Activated CD4-positive, alpha-beta memory T cell treated with anti-CD3 and anti-CD28 coated beads, Interleukin-2, amount 10 ng/mL, durations not matched to agents 7 days and 5 days (primary cell): ENCODE measurements at regions not wholly inside any gene's neighbourhood (a gene's known extent, or its start where the extent isn't known, plus 50 kb on each side); places are given as distances from the start of the nearest gene placed in this dataset.

ENCODE experiments used
- CTCF ChIA-PET: fragments of 350-600 bp; sonication (Branson Sonifier 250); formaldehyde crosslinking; loops from one replicate; lab custom pipeline; 2021; ENCODE audit warnings: antibody characterized with exemption, inconsistent platforms; lab: Charles Lee
- POLR2A ChIA-PET: fragments of 350-600 bp; sonication (Branson Sonifier 250); formaldehyde crosslinking; loops from one replicate; lab custom pipeline; 2021; ENCODE audit warnings: antibody characterized with exemption; lab: Charles Lee
- DNase-seq: peaks from one replicate; pipeline ENCODE4 v3.0.0-alpha.2; 2020
- H3K27ac Mint-ChIP-seq: one replicate; pipeline ENCODE4 v1.8.0; 2021; ENCODE audit warnings: mild to moderate bottlenecking, mixed read lengths
- H3K27me3 Mint-ChIP-seq: one replicate; pipeline ENCODE4 v1.8.0; 2021; ENCODE audit warnings: mixed read lengths
- H3K36me3 Mint-ChIP-seq: one replicate; pipeline ENCODE4 v1.8.0; 2021; ENCODE audit warnings: low read depth, mixed read lengths
- H3K4me1 Mint-ChIP-seq: one replicate; pipeline ENCODE4 v1.8.0; 2021; ENCODE audit warnings: mixed read lengths
- H3K4me3 Mint-ChIP-seq: one replicate; pipeline ENCODE4 v1.8.0; 2021; ENCODE audit warnings: mild to moderate bottlenecking, mixed read lengths
- H3K9me3 Mint-ChIP-seq: one replicate; pipeline ENCODE4 v1.8.0; 2021; ENCODE audit warnings: mixed read lengths

DNA sequence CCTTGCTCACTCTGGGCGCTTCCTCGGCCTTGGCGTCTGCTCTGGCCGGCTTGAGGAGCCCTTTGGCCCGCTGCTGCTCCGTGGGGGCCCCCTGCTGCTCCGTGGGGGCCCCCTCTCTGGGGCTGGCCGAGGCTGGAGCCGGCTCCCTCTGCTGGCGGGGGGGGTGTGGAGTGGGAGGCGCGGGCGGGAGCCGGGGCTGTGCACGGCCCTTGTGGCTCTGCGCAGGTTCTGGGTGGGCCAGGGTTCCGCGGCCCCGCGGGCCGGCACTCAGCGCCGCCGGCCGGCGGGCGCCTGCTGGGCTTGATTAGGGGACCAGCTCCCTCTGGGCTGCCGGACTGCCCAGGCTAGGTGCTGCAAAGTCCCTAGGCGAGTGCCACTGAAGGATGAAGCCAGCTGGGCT is 436.2 kb downstream of the SLITRK6 start:
- Mint-ChIP-seq H3K9me3 (peaks cover 8% of the 10 kb centered on the region), H3K36me3 (no peaks in the 10 kb centered on the region), H3K4me3 (no peak overlapping the region), H3K27me3 (no peaks in the 10 kb centered on the region), H3K4me1 (no peaks in the 10 kb centered on the region), H3K27ac (no peak overlapping the region)
- CTCF ChIA-PET: no interaction called here
- no peak for DNase-seq
- POLR2A ChIA-PET: no interaction called here

DNA sequence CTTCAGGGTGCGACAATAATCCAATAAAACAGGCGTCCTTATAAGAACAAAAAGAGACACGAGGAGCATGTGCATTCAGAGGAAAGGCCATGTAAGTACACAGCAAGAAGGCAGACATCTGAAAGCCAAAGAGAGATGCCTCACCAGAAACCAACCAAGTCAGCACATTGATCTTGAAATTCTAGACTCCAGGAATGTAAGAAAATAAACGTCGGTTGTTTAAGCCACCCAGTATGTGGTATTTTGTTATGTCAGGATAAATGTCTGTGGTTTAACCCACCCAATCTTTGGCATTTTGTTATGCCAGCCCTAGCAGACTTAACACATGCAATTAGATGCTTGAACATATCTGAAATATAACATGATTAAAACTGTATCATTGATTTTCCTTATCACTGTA is 452.0 kb downstream of the SLITRK6 start:
- Mint-ChIP-seq H3K27ac (no peak overlapping the region), H3K9me3 (peaks cover 10% of the 10 kb centered on the region), H3K4me1 (no peaks in the 10 kb centered on the region), H3K4me3 (no peak overlapping the region), H3K36me3 (no peaks in the 10 kb centered on the region), H3K27me3 (no peaks in the 10 kb centered on the region)
- POLR2A ChIA-PET: no interaction called here
- DNase-seq: no peak
- CTCF ChIA-PET: no interaction called here

DNA sequence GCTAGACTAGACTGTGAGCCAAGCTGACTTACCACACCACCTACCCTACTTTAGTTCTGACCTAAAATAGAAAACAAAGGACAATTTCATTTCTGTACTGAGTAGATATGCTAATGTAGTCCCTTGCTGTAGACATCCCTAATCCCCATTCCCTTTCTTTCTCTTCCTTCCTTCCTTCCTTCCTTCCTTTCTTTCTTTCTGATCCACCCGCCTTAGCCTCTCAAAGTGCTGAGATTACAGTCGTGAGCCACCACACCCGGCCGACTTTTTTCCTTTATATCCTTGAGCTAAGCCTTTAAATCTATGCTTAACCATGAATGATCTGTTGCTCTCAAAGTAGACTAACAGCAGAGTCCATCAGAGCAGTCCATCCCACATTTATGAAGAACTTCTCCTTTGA is 465.0 kb downstream of the SLITRK6 start:
- CTCF ChIA-PET: no interaction called here
- no peaks in the 10 kb centered on the region for H3K27me3 Mint-ChIP-seq
- H3K27ac Mint-ChIP-seq: no peak overlapping the region
- no peaks in the 10 kb centered on the region for H3K36me3 Mint-ChIP-seq
- POLR2A ChIA-PET: no interaction called here
- no peaks in the 10 kb centered on the region for H3K4me1 Mint-ChIP-seq
- H3K4me3 Mint-ChIP-seq: no peak overlapping the region
- H3K9me3 Mint-ChIP-seq: peaks cover 1% of the 10 kb centered on the region
- DNase-seq: no peak

DNA sequence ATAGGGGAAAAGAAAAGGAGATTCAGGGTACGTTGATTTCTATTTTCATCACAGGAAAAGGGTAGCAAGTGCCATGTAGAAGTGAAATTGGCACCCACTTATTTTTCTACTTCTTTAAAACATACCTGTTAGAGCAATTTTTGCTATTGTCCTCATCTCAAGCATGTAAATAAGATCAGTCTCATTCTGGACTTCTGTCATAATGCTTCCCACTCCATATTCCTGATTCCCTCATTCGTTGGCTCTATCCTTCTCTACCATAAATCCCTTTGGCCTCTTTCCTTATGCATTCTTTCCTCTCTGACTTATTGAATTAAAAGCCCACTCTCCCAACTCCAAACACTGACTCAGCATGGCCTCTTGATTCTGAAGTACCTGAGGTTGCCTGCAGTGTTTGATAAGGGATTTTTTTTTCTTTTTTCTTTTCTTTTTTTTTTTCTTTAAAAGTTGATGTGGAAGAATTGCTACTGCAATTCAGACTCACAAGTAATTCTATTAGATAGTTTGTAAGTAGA is 465.7 kb downstream of the SLITRK6 start:
- Mint-ChIP-seq H3K4me1 (no peaks in the 10 kb centered on the region), H3K36me3 (no peaks in the 10 kb centered on the region), H3K9me3 (no peaks in the 10 kb centered on the region), H3K4me3 (no peak overlapping the region), H3K27me3 (no peaks in the 10 kb centered on the region), H3K27ac (no peak overlapping the region)
- ChIA-PET POLR2A (no interaction called here), CTCF (no interaction called here)
- no peak for DNase-seq

DNA sequence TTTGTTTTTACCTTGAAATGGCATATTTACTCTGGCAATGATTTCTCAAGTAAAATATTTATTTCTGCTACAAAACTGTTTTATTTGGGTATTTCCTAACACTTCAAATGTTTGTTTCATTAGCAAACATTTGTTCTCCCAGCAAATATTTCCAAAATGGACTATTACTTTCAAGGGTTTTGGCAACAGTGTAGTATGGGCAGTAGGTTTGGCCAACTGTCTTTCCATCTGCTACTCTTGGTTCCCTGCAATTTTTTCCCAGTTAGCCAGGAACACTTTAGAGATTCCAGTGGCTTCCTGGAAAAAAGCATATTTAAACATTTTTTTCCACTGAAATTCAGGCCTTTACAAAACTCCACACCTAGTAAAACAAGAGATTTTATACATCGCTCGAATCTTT is 466.6 kb downstream of the SLITRK6 start:
- CTCF ChIA-PET: no interaction called here
- no peak overlapping the region for H3K27ac Mint-ChIP-seq
- no peaks in the 10 kb centered on the region for H3K27me3 Mint-ChIP-seq
- no peak for DNase-seq
- peaks cover under 1% of the 10 kb centered on the region for H3K9me3 Mint-ChIP-seq
- POLR2A ChIA-PET: no interaction called here
- H3K4me3 Mint-ChIP-seq: no peak overlapping the region
- no peaks in the 10 kb centered on the region for H3K4me1 Mint-ChIP-seq
- no peaks in the 10 kb centered on the region for H3K36me3 Mint-ChIP-seq

DNA sequence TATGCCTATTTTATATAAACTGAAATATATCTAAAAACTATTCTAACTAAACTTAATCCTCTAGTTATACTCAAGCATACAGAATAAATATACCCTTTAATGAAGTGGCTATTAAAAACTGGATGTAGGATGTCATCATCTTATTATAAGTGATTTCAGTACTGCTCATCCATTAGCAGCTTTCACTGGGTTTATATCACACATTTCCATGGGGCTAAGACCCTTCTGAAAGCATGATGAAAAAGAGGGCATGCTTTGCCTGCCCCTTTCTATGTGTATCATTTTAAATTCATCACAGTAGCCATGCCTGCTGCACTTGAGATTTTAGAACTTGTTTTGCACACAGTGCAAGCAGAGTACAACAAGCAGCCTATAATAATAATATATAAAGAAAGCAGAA is 477.5 kb downstream of the SLITRK6 start:
- CTCF ChIA-PET: no interaction called here
- H3K27me3 Mint-ChIP-seq: no peaks in the 10 kb centered on the region

DNA sequence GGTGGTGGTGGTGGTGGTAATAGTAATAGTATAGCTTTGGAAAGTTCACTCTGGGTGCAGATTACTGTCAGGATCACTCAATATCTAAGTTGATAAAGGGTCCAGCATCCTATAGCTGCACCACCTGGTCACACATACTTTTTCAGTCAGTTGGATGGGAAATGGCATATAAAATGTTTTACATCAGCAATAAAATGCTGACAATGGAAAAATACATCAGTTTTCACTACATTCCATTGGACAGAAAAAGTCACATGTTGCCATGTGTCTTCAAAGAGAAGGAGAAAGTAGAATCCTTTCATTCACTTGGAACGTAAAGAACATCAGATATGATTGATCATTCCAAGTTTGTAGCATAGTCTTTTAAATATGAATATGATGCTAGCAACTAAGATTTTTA is 481.4 kb downstream of the SLITRK6 start:
- no peaks in the 10 kb centered on the region for H3K36me3 Mint-ChIP-seq
- H3K27me3 Mint-ChIP-seq: no peaks in the 10 kb centered on the region
- H3K27ac Mint-ChIP-seq: no peak overlapping the region
- no peak overlapping the region for H3K4me3 Mint-ChIP-seq
- H3K4me1 Mint-ChIP-seq: no peaks in the 10 kb centered on the region
- POLR2A ChIA-PET: no interaction called here
- no peak for DNase-seq
- CTCF ChIA-PET: no interaction called here
- peaks cover 3% of the 10 kb centered on the region for H3K9me3 Mint-ChIP-seq

More for the DNA sequence above, 477.5 kb downstream of the SLITRK6 start:
- Mint-ChIP-seq H3K4me1 (no peaks in the 10 kb centered on the region), H3K27ac (no peak overlapping the region), H3K4me3 (no peak overlapping the region), H3K9me3 (peaks cover 2% of the 10 kb centered on the region), H3K36me3 (no peaks in the 10 kb centered on the region)
- DNase-seq: no peak
- POLR2A ChIA-PET: no interaction called here

DNA sequence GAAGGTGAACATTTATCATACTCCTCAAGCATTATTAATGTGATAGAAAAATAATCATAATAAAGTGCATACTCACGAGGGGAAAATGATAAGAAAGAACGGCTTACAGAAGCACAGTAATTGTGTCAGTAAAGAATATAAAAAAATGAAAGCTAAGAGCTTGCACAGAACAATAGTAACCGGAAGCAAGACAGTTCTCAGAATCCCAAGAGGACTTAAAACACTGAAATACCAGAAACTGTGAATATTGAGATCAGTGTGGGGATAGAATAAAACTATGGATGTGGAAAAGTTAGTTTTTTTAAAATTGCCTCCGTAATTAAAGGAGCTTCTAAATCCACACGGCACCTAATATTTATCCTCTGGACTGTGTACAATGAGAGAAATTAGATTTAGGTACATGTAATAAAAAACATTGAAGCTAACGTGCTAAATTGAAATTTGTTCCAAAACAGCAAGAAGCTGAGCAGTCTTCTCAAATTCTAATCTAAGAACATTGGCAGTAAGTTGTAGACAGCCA is 482.7 kb downstream of the SLITRK6 start:
- H3K4me3 Mint-ChIP-seq: no peak overlapping the region
- H3K4me1 Mint-ChIP-seq: no peaks in the 10 kb centered on the region
- no peak for DNase-seq
- ChIA-PET POLR2A (no interaction called here), CTCF (no interaction called here)
- H3K36me3 Mint-ChIP-seq: no peaks in the 10 kb centered on the region
- H3K27ac Mint-ChIP-seq: no peak overlapping the region
- H3K9me3 Mint-ChIP-seq: peaks cover 3% of the 10 kb centered on the region
- no peaks in the 10 kb centered on the region for H3K27me3 Mint-ChIP-seq

DNA sequence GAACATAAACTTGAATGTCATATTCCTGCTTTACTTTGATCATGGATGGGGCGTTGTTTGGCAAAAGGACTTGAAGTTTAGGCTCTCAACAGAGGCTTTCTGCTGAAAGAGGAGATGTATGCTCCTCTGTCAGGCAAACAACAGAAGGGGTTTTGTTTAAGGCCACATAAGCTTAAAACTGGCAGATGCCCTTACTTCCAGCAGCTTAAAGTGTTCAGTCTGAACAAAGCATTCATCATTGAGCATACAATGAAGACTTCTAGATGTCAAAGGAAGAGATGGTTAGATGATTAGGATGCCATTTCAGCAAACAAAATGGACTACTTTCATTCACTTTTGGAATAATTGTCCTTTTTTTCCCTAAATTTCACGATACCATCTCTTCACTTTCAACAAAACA is 484.5 kb downstream of the SLITRK6 start:
- POLR2A ChIA-PET: no interaction called here
- peaks cover 3% of the 10 kb centered on the region for H3K9me3 Mint-ChIP-seq
- CTCF ChIA-PET: no interaction called here
- no peaks in the 10 kb centered on the region for H3K27me3 Mint-ChIP-seq
- no peak for DNase-seq
- no peaks in the 10 kb centered on the region for H3K4me1 Mint-ChIP-seq
- H3K4me3 Mint-ChIP-seq: no peak overlapping the region
- no peak overlapping the region for H3K27ac Mint-ChIP-seq
- H3K36me3 Mint-ChIP-seq: no peaks in the 10 kb centered on the region

DNA sequence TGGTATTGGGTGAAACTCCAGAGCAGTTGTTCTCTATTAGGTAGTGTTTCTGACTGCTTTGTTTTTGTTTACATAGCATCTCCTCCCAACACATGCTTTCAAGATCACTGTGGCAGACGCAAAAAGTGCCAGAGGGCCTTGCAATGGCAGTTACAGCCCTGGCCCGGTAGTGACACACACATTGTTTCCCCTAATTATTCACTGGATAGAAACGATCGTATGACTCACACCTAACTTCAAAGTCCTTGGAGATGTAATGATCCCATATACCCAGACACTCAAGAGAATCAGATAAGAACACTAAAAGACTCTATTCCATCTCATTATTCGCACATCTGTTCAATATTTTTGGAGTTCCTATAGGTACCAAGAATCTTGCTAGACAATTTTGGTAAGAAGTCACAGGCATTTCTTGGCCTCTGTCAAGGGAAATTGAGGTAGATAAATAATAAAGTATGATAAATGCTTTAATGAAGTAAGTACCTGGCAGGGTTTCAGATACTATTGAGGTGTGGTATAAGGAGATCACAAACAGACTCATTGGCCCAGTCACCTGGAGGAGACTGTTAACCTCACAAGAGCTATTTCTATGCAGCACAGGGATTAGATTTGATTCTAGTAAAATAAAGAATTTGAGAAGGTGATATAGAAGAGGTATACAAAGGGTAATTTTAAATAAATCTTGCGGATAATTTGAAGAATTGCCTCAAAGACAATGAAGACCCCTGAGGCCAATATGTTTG is 485.3 kb downstream of the SLITRK6 start:
- H3K27me3 Mint-ChIP-seq: no peaks in the 10 kb centered on the region
- no peak overlapping the region for H3K4me3 Mint-ChIP-seq
- peaks cover 3% of the 10 kb centered on the region for H3K9me3 Mint-ChIP-seq
- H3K36me3 Mint-ChIP-seq: no peaks in the 10 kb centered on the region
- no peak overlapping the region for H3K27ac Mint-ChIP-seq
- ChIA-PET CTCF (no interaction called here), POLR2A (no interaction called here)
- no peaks in the 10 kb centered on the region for H3K4me1 Mint-ChIP-seq
- no peak for DNase-seq

DNA sequence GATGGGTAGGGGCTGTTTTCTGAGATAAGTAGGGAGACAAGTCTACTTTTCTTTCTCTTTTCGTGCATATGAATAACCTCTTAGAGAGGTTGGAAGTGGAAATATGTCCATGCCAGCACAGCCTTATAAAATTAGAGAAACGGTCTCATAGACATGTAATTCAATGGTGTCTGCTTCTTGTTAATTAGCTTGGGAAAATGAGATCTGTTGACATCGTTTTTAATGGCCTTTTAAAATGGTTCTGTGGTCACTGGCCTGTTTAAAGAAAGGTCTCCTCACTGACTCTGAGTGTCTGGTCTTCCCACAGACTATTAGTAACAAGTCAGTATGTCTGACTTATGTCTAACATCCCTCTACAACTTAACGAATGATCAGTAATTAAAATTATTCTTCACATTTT is 487.1 kb downstream of the SLITRK6 start:
- Mint-ChIP-seq H3K9me3 (peaks cover 4% of the 10 kb centered on the region), H3K36me3 (no peaks in the 10 kb centered on the region), H3K27me3 (no peaks in the 10 kb centered on the region), H3K4me3 (no peak overlapping the region), H3K4me1 (no peaks in the 10 kb centered on the region), H3K27ac (no peak overlapping the region)
- CTCF ChIA-PET: no interaction called here
- no peak for DNase-seq
- POLR2A ChIA-PET: no interaction called here

DNA sequence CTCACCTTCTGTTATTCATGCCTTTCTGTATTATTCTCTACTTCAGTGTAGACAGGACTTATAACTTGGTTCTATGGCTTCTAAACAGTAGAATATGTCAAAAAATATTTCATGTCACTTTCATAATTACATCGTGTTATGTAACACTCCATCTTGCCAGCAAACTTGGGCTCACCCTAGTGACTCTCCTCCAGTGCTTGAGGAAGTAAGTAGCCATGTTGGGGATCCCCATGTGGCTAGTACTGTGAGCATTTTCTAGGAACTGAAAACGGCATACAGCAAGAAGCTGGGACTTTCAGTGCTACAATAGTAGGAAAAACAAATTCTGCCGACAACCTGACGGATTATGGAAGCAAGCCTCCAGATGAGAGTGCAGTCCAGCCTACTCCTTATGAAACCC is 495.6 kb downstream of the SLITRK6 start:
- Mint-ChIP-seq H3K36me3 (no peaks in the 10 kb centered on the region), H3K9me3 (peaks cover 2% of the 10 kb centered on the region), H3K4me1 (no peaks in the 10 kb centered on the region), H3K4me3 (no peak overlapping the region), H3K27ac (no peak overlapping the region), H3K27me3 (no peaks in the 10 kb centered on the region)
- POLR2A ChIA-PET: no interaction called here
- CTCF ChIA-PET: no interaction called here
- no peak for DNase-seq

DNA sequence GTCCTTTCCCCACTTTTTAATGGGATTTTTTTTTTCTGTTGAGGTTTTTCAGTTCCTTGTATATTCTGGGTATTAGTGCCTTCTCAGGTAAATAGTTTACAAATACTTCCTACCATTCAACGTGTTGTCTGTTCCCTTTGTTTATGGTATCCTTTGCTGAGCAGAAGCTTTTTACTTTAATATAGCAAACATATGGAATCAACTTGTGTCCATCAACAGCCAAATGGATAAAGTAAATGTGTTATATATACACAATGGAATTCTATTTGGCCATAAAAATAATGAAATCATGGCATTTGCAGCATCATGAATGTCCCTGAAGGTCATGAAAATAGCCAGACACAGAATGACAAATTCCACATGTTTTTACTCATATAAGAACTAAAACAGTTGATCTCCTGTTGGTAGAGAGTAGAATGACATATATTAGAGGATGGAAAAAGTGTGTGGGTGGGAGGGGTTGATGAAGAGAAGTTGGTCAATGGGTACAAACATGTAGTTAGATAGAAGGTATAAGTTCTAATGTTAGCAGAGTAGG is 500.8 kb downstream of the SLITRK6 start:
- Mint-ChIP-seq H3K27me3 (no peaks in the 10 kb centered on the region), H3K9me3 (no peaks in the 10 kb centered on the region), H3K27ac (no peak overlapping the region), H3K4me1 (no peaks in the 10 kb centered on the region), H3K4me3 (no peak overlapping the region), H3K36me3 (no peaks in the 10 kb centered on the region)
- DNase-seq: no peak
- CTCF ChIA-PET: no interaction called here
- POLR2A ChIA-PET: no interaction called here

DNA sequence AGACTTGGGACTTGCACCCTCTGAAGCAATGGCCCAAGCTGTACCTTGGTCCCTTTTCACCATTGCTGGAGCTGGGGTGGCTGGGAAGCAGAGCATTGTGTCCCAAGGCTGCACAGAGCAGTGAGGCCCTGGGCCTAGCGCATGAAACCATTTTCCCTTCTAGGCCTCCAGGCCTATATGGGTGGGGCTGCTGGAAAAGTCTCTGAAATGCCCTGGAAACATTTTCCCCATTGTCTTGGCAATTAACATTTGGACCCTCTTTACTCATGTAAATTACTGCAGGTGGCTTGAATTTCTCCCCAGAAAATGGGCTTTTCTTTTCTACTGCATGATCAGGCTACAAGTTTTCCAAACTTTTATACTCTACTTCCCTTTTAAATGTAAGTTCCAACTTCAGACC is 510.5 kb downstream of the SLITRK6 start:
- Mint-ChIP-seq H3K27me3 (no peaks in the 10 kb centered on the region), H3K9me3 (no peaks in the 10 kb centered on the region), H3K36me3 (no peaks in the 10 kb centered on the region), H3K4me1 (no peaks in the 10 kb centered on the region), H3K4me3 (no peak overlapping the region), H3K27ac (no peak overlapping the region)
- DNase-seq: no peak
- ChIA-PET CTCF (interaction anchor here (0.5 kb wide), 1 partner anchor 76 kb away, joined by 3 read pairs; no protein-coding TSS in a partner anchor), POLR2A (no interaction called here)
